PC-3 (cell line): ENCODE measurements at regions not wholly inside any gene's neighbourhood (a gene's known extent, or its start where the extent isn't known, plus 50 kb on each side); places are given as distances from the start of the nearest gene placed in this dataset.

Experiments
- CTCF ChIP-seq: fragments of 300-600 bp; sonication (generic); conservative IDR thresholded peaks from 2 replicates; pipeline ENCODE4 v1.5.1; 2017; ENCODE audit warnings: antibody characterized with exemption, low read depth, mild to moderate bottlenecking, low read length
- EZH2phosphoT487 ChIP-seq: fragments of 300-600 bp; sonication (generic); IDR thresholded peaks from 2 replicates; pipeline ENCODE4 v1.6.1; 2018; ENCODE audit warnings: mild to moderate bottlenecking, antibody characterized with exemption, low read length, borderline replicate concordance

DNA sequence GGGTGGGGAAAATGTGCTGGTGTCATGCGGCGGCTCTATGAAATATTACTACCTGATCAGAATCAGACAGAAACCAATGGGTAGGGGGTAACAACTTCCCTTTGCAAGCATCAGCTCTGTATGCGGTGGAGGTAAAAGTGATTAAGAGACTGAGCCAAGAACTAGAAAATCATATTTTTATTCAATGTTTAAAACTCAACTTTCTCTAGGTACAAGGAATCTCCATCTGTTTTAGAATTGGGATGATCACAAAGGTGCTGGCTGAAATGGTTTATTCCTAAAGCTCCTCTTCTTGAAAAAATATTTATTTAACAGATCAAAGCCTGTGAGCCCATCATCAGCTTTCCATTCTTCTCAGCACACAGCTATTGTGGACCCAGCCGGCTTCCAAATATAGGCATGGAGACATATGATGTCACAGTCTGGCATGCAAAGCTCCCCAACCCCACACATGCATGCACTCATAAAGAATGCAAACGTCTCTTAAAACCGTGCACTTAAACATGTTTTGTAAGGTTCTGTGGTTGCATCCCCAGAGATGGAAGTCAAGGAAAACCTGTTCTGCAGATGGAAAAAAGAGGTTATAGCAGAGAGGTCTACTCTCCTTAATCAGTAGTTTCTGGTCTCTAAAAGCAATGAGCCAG lies 126.0 kb downstream of the SKIDA1 start:
- TF ChIP-seq CTCF (no peak), EZH2phosphoT487 (no peak)
